ENCODE measurements at regions not wholly inside any gene's neighbourhood (a gene's known extent, or its start where the extent isn't known, plus 50 kb on each side); places are given as distances from the start of the nearest gene placed in this dataset.

DNA sequence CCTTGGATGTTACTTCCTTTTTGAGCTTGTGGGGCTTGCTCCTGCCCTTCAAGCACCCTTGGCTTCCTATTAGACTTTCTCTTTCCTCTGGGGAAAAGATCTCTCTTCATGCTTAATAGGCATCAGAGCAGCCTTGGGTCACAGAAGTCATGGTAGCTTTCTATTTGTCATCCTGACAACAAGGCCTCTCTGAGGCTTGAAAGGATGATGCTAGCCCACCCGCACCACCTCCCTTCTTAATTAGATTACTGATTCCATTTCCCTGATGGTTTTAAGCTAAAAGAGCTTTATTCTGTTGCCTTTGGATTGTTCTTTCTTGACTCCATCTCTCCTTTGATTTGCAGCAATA, 435.5 kb upstream of the TPM1 start:
- TF ChIP-seq, protein P1, sequence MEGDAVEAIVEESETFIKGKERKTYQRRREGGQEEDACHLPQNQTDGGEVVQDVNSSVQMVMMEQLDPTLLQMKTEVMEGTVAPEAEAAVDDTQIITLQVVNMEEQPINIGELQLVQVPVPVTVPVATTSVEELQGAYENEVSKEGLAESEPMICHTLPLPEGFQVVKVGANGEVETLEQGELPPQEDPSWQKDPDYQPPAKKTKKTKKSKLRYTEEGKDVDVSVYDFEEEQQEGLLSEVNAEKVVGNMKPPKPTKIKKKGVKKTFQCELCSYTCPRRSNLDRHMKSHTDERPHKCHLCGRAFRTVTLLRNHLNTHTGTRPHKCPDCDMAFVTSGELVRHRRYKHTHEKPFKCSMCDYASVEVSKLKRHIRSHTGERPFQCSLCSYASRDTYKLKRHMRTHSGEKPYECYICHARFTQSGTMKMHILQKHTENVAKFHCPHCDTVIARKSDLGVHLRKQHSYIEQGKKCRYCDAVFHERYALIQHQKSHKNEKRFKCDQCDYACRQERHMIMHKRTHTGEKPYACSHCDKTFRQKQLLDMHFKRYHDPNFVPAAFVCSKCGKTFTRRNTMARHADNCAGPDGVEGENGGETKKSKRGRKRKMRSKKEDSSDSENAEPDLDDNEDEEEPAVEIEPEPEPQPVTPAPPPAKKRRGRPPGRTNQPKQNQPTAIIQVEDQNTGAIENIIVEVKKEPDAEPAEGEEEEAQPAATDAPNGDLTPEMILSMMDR (IDR thresholded peaks at IDR 0.05; ENCODE audit: insufficient read depth, low read length, poor library complexity, severe bottlenecking) = no peak
- no peak for DNase-seq (ENCODE audit: low read depth)
- Histone ChIP-seq H3K27me3 (ENCODE audit: control insufficient read depth, insufficient read depth, low read length) (no peaks in the 10 kb centered on the region), H3K4me3 (ENCODE audit: low read depth, low read length) (no peak overlapping the region), H3K36me3 (ENCODE audit: control insufficient read depth, insufficient read depth, low read length) (no peaks in the 10 kb centered on the region)

DNA sequence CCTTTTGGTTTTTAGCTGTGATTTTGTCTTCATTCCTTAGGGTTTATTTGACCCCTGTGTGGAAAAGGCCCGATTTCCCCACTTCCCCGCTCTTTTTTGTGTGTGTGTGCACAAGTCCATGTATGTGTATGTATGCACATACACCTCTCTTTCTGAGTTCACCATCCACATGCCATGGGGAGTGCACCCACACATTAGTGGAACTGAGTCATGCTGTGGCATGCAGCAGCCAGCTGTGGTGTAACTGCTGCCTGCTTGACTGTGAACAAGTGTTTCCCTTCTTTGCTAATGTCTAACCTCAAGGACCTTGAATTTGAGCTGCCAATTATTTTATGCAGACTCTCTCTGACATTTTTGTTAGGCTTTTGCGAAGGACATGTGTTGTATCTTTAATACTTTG, 434.9 kb upstream of the TPM1 start:
- DNase-seq (ENCODE audit: low read depth) = peak; percentile 70
- TF ChIP-seq, protein P1 (IDR thresholded peaks at IDR 0.05; ENCODE audit: insufficient read depth, low read length, poor library complexity, severe bottlenecking) = no peak
- no peaks in the 10 kb centered on the region for H3K36me3 ChIP-seq (ENCODE audit: control insufficient read depth, insufficient read depth, low read length)
- H3K27me3 ChIP-seq (ENCODE audit: control insufficient read depth, insufficient read depth, low read length) = no peaks in the 10 kb centered on the region
- no peak overlapping the region for H3K4me3 ChIP-seq (ENCODE audit: low read depth, low read length)

DNA sequence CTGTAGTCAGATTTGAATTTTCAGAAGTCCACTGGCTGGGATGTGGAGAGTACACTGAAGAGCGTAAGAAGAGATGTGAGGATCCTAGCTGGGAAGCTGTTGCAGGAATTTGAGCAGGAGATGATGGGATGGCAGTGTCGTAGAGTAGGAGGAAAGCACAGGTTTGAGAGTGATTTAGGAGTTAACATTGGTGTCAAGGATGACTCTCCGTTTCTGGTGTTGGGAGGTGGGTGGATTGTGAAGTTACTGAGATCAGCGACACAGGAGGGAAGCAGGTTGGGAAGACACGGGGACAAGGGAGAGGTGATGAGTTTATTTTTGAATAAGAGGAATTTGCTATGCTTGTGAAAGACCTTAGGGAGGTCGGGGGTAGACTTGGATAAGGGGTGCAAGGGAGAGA, 434.2 kb upstream of the TPM1 start:
- no peak overlapping the region for H3K4me3 ChIP-seq (ENCODE audit: low read depth, low read length)

DNA sequence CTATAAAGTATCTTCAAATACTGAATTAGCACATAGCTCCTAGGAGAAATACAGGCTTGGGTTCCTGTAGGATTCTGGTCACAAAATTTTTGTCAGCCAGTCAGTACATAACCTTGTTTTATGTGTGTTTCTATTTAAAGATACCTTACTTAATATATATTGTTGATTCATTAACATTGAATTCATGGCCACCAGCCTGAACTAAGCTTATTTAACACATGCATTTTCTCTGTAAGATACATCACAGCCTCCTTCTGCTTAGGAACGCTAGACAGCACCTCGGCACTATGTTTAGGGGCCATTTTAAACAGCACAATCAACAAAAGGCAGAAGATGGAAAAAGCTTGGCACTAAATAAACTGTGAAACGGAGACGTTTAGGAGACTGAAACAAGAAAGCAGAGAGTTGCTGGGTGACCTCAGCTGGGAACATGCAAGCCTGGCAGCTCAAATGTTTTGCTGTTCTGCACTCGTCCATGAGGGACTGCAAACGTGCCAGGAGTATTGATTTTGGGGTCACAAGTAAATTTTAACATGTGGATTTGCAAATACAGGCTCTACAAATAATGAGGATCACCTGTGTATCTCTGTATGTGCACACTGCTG, 432.2 kb upstream of the TPM1 start:
- Histone ChIP-seq H3K27me3 (ENCODE audit: control insufficient read depth, insufficient read depth, low read length) (no peaks in the 10 kb centered on the region), H3K36me3 (ENCODE audit: control insufficient read depth, insufficient read depth, low read length) (no peaks in the 10 kb centered on the region), H3K4me3 (ENCODE audit: low read depth, low read length) (no peak overlapping the region)
- TF ChIP-seq, protein P1 (IDR thresholded peaks at IDR 0.05; ENCODE audit: insufficient read depth, low read length, poor library complexity, severe bottlenecking) = no peak
- no peak for DNase-seq (ENCODE audit: low read depth)

More for the DNA sequence above, 434.2 kb upstream of the TPM1 start:
- Histone ChIP-seq H3K36me3 (ENCODE audit: control insufficient read depth, insufficient read depth, low read length) (no peaks in the 10 kb centered on the region), H3K27me3 (ENCODE audit: control insufficient read depth, insufficient read depth, low read length) (no peaks in the 10 kb centered on the region)
- DNase-seq (ENCODE audit: low read depth) = no peak
- TF ChIP-seq, protein P1 (IDR thresholded peaks at IDR 0.05; ENCODE audit: insufficient read depth, low read length, poor library complexity, severe bottlenecking) = no peak

DNA sequence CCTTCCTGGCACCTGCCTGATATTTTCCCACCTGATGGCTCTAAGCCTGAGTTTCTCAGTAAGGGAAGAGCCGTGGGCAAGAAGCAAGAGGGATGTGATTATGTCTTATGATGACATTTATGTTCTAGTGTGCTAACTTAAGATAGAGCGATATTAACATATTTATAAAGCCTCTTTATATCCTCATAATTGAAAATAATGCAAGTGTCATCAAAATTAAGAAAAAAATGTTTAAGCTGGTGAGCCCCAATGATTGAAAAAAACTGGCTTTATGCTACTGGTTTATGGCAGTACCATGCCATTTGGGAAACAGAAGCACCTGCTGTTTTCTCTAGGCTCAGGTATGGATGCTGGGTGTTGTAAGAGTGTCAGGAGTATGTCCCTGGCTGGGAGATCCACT, 431.5 kb upstream of the TPM1 start:
- Histone ChIP-seq H3K36me3 (ENCODE audit: control insufficient read depth, insufficient read depth, low read length) (no peaks in the 10 kb centered on the region), H3K27me3 (ENCODE audit: control insufficient read depth, insufficient read depth, low read length) (no peaks in the 10 kb centered on the region), H3K4me3 (ENCODE audit: low read depth, low read length) (no peak overlapping the region)
- no peak for DNase-seq (ENCODE audit: low read depth)
- TF ChIP-seq, protein P1 (IDR thresholded peaks at IDR 0.05; ENCODE audit: insufficient read depth, low read length, poor library complexity, severe bottlenecking) = no peak

DNA sequence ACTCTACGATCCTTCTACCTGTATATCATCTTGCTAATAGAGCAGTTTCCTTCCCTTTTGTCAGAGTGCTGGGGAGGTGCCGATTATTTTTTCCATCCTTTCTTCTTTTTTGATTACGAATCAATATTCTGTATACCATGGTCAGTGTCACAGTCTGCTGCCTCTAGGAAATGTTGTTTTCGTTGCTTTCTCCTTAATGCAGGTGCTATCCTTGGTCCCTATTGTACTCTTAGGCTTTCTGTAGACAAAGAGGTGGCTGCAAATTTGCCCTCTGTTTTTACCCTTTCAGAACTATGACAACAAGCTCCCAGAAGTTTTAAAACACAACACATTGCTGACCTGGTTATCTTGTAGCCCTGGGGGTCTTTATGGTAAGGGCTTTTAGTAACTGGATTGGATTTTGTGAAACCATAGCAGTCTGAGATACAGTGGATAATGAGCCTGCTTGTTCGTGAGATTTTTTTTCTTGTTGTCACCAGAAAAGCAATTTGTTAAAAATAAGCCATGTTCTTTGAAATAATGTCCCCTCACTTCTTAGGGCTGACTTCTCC, 430.3 kb upstream of the TPM1 start:
- TF ChIP-seq, protein P1 (IDR thresholded peaks at IDR 0.05; ENCODE audit: insufficient read depth, low read length, poor library complexity, severe bottlenecking) = no peak
- Histone ChIP-seq H3K36me3 (ENCODE audit: control insufficient read depth, insufficient read depth, low read length) (no peaks in the 10 kb centered on the region), H3K4me3 (ENCODE audit: low read depth, low read length) (no peak overlapping the region), H3K27me3 (ENCODE audit: control insufficient read depth, insufficient read depth, low read length) (no peaks in the 10 kb centered on the region)
- no peak for DNase-seq (ENCODE audit: low read depth)

Data from kidney epithelial cell (primary cell).